SK-N-MC (cell line): ENCODE measurements at regions not wholly inside any gene's neighbourhood (a gene's known extent, or its start where the extent isn't known, plus 50 kb on each side); places are given as distances from the start of the nearest gene placed in this dataset.

Experiments used
- FOXP2 ChIP-seq: optimal IDR thresholded peaks from 2 replicates; pipeline ENCODE3; 2011; ENCODE audit warnings: mild to moderate bottlenecking, moderate library complexity; ENCODE audit not compliant: insufficient read depth; ENCODE audit errors: extremely low read length, control extremely low read depth
- POLR2AphosphoS5 ChIP-seq: IDR thresholded peaks from 2 replicates; pipeline ENCODE4 v1.6.1; 2012; ENCODE audit warnings: mild to moderate bottlenecking, low read depth, low read length, borderline replicate concordance

- TF ChIP-seq POLR2AphosphoS5 (no peak), FOXP2 (no peak)
Measured at GRCh38 chr1:67485046-67485811, 55.0 kb upstream of the SERBP1 start.
